ENCODE measurements at regions not wholly inside any gene's neighbourhood (a gene's known extent, or its start where the extent isn't known, plus 50 kb on each side); places are given as distances from the start of the nearest gene placed in this dataset.

GRCh38 chr5:121018004-121018403 lies 553.9 kb downstream of the PRR16 start:
- CTCF ChIA-PET, result no interaction called here
- H3K9ac ChIP-seq (ENCODE audit: low read length), result no peak overlapping the region
- intact Hi-C loops (cut with micrococcal nuclease), result no loop called here
- DNase-seq (ENCODE audit: low read depth, low spot score), result no peak
- H4K20me1 ChIP-seq (ENCODE audit: insufficient read depth), result no peaks in the 10 kb centered on the region
- no peaks in the 10 kb centered on the region for H3K9me3 ChIP-seq (ENCODE audit: control insufficient read depth in 1 of 2, insufficient read depth in 1 of 2, low read depth in 1 of 2, low read length in 2 of 2)
- H3K27ac ChIP-seq (ENCODE audit: low read depth, low read length), result no peak overlapping the region
- H3K4me3 ChIP-seq (replicated peaks in 1 of 2; ENCODE audit: low read depth in 1 of 2, low read length in 2 of 2), result no peak overlapping the region
- H3K79me2 ChIP-seq (ENCODE audit: insufficient read depth, low read length), result no peaks in the 10 kb centered on the region
- no peaks in the 10 kb centered on the region for H3K9me2 ChIP-seq (ENCODE audit: insufficient read depth)
- H3K4me2 ChIP-seq (ENCODE audit: low read length), result no peak overlapping the region
- RAD21 ChIA-PET (ENCODE audit: low non-redundant PET in 1 of 2, low total read pairs in 2 of 2, uncharacterized antibody in 2 of 2, unreplicated experiment in 2 of 2), result no interaction called here
- BruUV-seq (replicated peaks), result no TSS peak
- POLR2A ChIA-PET, result no interaction called here
- no peak for TF ChIP-seq POLR2AphosphoS5 (IDR thresholded peaks at IDR 0.05; ENCODE audit: low read depth, low read length)
- no peak for TF ChIP-seq POLR2A (IDR thresholded peaks at IDR 0.05; ENCODE audit: borderline replicate concordance, extremely low read depth, insufficient read depth, insufficient read length)
- no peak for TF ChIP-seq CTCF (IDR thresholded peaks at IDR 0.05 in 2 of 3, conservative IDR thresholded peaks at IDR 0.05 in 1 of 3; ENCODE audit: borderline replicate concordance in 1 of 3, insufficient read depth in 1 of 3, low read depth in 2 of 3, low read length in 2 of 3)
- no peak for TF ChIP-seq MAX (IDR thresholded peaks at IDR 0.05)
- TF ChIP-seq JUND (IDR thresholded peaks at IDR 0.05), result no peak
- no peak for TF ChIP-seq EGR1 (IDR thresholded peaks at IDR 0.05; ENCODE audit: low read depth)
- no peak for TF ChIP-seq CBX3 (IDR thresholded peaks at IDR 0.05; ENCODE audit: low read depth)
- no peak for TF ChIP-seq EZH2 (IDR thresholded peaks at IDR 0.05)
- TF ChIP-seq EZH2phosphoT487 (IDR thresholded peaks at IDR 0.05; ENCODE audit: borderline replicate concordance), result no peak
- TF ChIP-seq SIN3A (IDR thresholded peaks at IDR 0.05; ENCODE audit: low read depth), result no peak
- TF ChIP-seq ZNF274 (IDR thresholded peaks at IDR 0.05; ENCODE audit: low read depth, low read length), result no peak
- no peak for TF ChIP-seq CEBPB (IDR thresholded peaks at IDR 0.05; ENCODE audit: low read depth)
- TF ChIP-seq FOSL1 (IDR thresholded peaks at IDR 0.05; ENCODE audit: low read depth), result no peak
- H2AFZ ChIP-seq (ENCODE audit: low read depth, low read length, poor library complexity, severe bottlenecking), result no peak overlapping the region
- no peaks in the 10 kb centered on the region for H3K36me3 ChIP-seq (ENCODE audit: control insufficient read depth in 1 of 2, insufficient read depth in 2 of 2, low read length in 2 of 2)
- no peaks in the 10 kb centered on the region for H3K4me1 ChIP-seq (ENCODE audit: control insufficient read depth in 1 of 2, insufficient read depth in 2 of 2, low read length in 2 of 2)
- ATAC-seq, result no peak
- no peaks in the 10 kb centered on the region for H3K27me3 ChIP-seq (ENCODE audit: insufficient read depth, low read length)

Data from HCT116 (cell line).